MG63 (cell line): ENCODE measurements at regions not wholly inside any gene's neighbourhood (a gene's known extent, or its start where the extent isn't known, plus 50 kb on each side); places are given as distances from the start of the nearest gene placed in this dataset.
"Not testable (repeated sequence)": the region's sequence is repeated elsewhere in the genome, so short reads cannot be mapped to it uniquely, and the experiment has no call there.

Experiments used
- DNase-seq: peaks from one replicate; pipeline ENCODE4 v3.0.0-alpha.2; 2020
- H3K27me3 ChIP-seq: fragments of 250-450 bp; sonication (Bioruptor Pico); 2 replicates; pipeline ENCODE4 v1.5.1; 2020; ENCODE audit warnings: mild to moderate bottlenecking, moderate library complexity
- H3K36me3 ChIP-seq: fragments of 250-450 bp; sonication (Bioruptor Pico); 2 replicates; pipeline ENCODE4 v1.5.1; 2020; ENCODE audit warnings: mild to moderate bottlenecking, moderate library complexity
- H3K4me3 ChIP-seq: fragments of 250-450 bp; sonication (Bioruptor Pico); 2 replicates; pipeline ENCODE4 v1.5.1; 2020; ENCODE audit warnings: mild to moderate bottlenecking, moderate library complexity
- H3K9me3 ChIP-seq: fragments of 250-450 bp; sonication (Bioruptor Pico); 2 replicates; pipeline ENCODE4 v1.5.1; 2020; ENCODE audit warnings: mild to moderate bottlenecking, moderate library complexity

DNA sequence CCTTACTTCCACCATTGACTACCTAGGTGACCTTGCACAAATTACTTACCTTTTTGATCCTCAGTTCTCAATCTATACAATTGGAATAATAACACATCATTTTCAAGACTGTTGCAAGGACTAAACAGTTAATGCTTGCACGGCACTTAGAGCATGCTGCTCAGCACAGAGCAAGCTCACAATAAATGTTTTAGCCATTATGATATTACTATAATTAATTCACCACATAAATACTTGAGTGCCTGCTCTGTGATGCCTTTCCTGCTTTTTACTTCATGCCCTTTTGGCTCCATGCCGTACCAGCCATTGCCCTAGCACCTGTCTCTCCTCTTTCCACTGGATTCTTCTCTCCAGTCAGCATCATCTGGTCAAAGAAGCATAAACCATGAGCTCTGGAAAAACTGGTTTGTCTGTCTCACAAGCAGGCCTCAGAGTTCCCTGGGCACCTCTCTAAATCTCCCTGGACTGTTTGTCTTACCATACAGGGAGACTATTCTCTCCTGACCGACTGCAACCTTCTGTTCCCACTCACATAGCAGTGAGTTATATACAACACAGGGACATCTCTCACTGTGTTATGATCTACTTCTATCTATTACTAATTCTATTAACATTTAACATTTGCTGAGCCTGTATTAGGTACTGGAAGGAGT, 260.4 kb upstream of the ADRA1B start:
- H3K9me3 ChIP-seq, result no peaks in the 10 kb centered on the region
- H3K36me3 ChIP-seq, result no peaks in the 10 kb centered on the region
- no peak overlapping the region for H3K4me3 ChIP-seq
- no peak for DNase-seq
- H3K27me3 ChIP-seq, result no peaks in the 10 kb centered on the region; the same call in 1 of the 2 replicates

DNA sequence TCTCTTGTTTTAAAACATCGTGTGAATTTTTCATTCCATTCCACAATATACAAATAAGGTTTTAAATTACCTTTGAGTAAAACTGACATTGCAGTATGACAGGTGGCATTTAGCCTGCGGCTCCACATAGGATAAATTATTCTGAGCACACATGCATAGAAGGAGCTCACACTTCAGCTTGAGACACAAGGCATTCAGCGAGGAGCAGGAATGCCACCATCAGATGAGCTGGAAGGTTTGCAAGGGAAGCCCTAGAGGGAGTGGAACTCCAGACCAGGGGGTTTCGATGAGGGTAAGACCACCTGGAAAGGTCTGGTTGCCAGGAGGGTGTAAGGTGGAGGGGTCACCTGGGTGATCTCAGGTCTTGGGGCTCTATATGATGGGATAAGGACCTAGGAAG, 259.0 kb upstream of the ADRA1B start:
- H3K27me3 ChIP-seq, result no peaks in the 10 kb centered on the region; the same call in 1 of the 2 replicates
- H3K36me3 ChIP-seq, result no peaks in the 10 kb centered on the region
- no peak for DNase-seq
- H3K4me3 ChIP-seq, result no peak overlapping the region
- H3K9me3 ChIP-seq, result no peaks in the 10 kb centered on the region

DNA sequence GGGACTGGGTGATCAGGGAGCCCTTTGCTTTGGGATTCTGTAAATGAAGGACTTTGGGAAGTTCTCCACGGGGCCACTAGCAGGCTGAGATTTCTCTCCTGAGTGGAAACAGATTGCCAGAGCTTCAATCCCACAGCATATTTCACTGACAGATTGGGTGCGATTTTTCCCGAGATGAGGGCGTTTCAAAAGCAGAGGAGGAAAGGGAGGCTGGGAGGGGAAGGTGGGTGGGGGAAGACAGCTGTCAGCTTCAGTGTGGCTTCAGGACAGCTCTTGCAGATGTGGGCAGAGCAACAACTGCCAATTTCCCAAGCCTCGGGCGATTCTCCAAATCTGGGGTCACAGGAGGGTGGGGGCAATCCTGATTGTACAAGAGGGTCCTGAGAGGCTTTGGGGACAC, 258.5 kb upstream of the ADRA1B start:
- H3K27me3 ChIP-seq, result no peaks in the 10 kb centered on the region; the same call in 1 of the 2 replicates
- no peaks in the 10 kb centered on the region for H3K9me3 ChIP-seq
- H3K36me3 ChIP-seq, result no peaks in the 10 kb centered on the region

GRCh38 chr5:159658266-159658925, 257.9 kb upstream of the ADRA1B start:
- Histone ChIP-seq H3K9me3 (no peaks in the 10 kb centered on the region), H3K36me3 (no peaks in the 10 kb centered on the region), H3K27me3 (no peaks in the 10 kb centered on the region; the same call in 1 of the 2 replicates), H3K4me3 (no peak overlapping the region)
- DNase-seq, result no peak

More for the DNA sequence above, 258.5 kb upstream of the ADRA1B start:
- H3K4me3 ChIP-seq, result no peak overlapping the region
- no peak for DNase-seq

DNA sequence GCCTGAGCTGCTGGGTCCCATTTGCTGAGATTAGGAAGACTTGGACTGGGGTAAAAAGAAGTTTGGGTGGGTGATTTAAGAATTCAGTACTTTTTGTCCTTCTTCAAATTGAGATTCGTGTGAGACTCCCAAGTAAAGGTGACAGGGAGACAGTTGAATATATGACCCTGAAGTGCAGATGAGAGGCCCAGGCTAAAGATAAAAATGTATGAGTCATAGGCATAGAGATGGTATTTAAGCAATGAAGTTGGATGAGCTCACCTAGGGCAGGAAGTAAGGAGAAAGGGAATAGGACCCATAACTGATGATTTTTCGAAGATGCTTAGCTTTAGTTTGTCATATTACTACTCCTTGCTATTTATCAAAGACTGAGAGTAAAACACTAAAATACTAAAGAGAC, 255.9 kb upstream of the ADRA1B start:
- no peaks in the 10 kb centered on the region for H3K36me3 ChIP-seq
- H3K4me3 ChIP-seq, result no peak overlapping the region
- DNase-seq, result no peak
- no peaks in the 10 kb centered on the region for H3K9me3 ChIP-seq
- H3K27me3 ChIP-seq, result no peaks in the 10 kb centered on the region

GRCh38 chr5:159663986-159664385, 252.3 kb upstream of the ADRA1B start:
- no peaks in the 10 kb centered on the region for H3K36me3 ChIP-seq
- DNase-seq, result no peak
- no peaks in the 10 kb centered on the region for H3K27me3 ChIP-seq
- H3K4me3 ChIP-seq, result no peak overlapping the region
- H3K9me3 ChIP-seq, result no peaks in the 10 kb centered on the region

DNA sequence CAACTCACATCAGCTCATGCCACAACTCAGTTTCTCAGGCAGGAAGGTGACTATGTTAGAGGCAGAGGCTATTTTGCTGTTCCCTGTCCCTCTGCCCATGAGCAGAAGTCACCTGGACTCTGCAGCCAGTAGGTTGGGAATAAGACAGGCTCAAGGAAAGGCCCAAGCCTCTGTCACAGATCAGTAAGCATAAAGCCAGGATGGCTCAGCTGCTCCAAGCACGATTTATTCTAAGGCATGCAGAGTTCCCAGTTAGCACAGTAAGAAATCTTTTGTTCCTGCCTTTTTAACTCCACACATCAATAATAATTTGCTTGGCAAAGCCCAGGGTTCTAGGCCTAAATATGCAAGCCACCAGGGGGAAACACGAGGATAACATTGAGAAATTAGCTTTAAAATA, 249.0 kb upstream of the ADRA1B start:
- Histone ChIP-seq H3K27me3 (no peaks in the 10 kb centered on the region), H3K36me3 (no peaks in the 10 kb centered on the region), H3K9me3 (no peaks in the 10 kb centered on the region), H3K4me3 (no peak overlapping the region)
- no peak for DNase-seq

- no peaks in the 10 kb centered on the region for H3K27me3 ChIP-seq
- H3K4me3 ChIP-seq, result no peak overlapping the region
- no peak for DNase-seq
- no peaks in the 10 kb centered on the region for H3K9me3 ChIP-seq
- no peaks in the 10 kb centered on the region for H3K36me3 ChIP-seq
These were observed 247.7 kb upstream of the ADRA1B start for GRCh38 chr5:159668556-159668955.

- no peaks in the 10 kb centered on the region for H3K36me3 ChIP-seq
- 0 out of 2 replicates have a peak, but pooled peaks cover 2% of the 10 kb centered on the region for H3K9me3 ChIP-seq
- DNase-seq, result no peak
- H3K4me3 ChIP-seq, result no peak overlapping the region
- H3K27me3 ChIP-seq, result no peaks in the 10 kb centered on the region
These were observed 246.7 kb upstream of the ADRA1B start for GRCh38 chr5:159669559-159669958.

DNA sequence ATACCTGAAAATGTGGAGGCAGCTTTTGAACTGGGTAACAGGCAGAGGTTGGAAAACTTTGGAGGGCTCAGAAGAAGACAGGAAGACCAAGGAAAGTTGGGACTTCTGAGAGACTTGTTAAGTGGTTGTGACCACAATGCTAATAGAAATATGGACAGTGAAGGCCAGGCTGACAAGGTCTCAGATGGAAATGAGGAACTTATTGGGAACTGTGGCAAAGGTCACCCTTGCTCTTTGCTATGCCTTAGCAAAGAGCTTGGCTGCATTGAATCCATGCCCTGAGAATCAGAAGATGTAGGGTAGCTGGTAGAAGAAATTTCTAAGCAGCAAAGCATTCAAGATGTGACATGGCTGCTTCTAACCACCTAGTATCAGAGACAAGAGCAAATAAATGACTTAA, 244.4 kb upstream of the ADRA1B start:
- Histone ChIP-seq H3K9me3 (0 out of 2 replicates have a peak, but pooled peaks cover 2% of the 10 kb centered on the region), H3K4me3 (no peak overlapping the region), H3K36me3 (no peaks in the 10 kb centered on the region), H3K27me3 (no peaks in the 10 kb centered on the region)
- DNase-seq, result no peak

GRCh38 chr5:159673538-159673937, 242.7 kb upstream of the ADRA1B start:
- no peak overlapping the region for H3K4me3 ChIP-seq
- DNase-seq, result no peak
- no peaks in the 10 kb centered on the region for H3K27me3 ChIP-seq
- no peaks in the 10 kb centered on the region for H3K36me3 ChIP-seq
- 0 out of 2 replicates have a peak, but pooled peaks cover 2% of the 10 kb centered on the region for H3K9me3 ChIP-seq

GRCh38 chr5:159678657-159679392, 237.5 kb upstream of the ADRA1B start:
- no peaks in the 10 kb centered on the region for H3K36me3 ChIP-seq
- peaks cover 20% of the 10 kb centered on the region for H3K9me3 ChIP-seq
- no peaks in the 10 kb centered on the region for H3K27me3 ChIP-seq
- no peak for DNase-seq
- H3K4me3 ChIP-seq, result no peak overlapping the region

- H3K27me3 ChIP-seq, result no peaks in the 10 kb centered on the region
- peaks cover 19% of the 10 kb centered on the region for H3K9me3 ChIP-seq
- no peak overlapping the region for H3K4me3 ChIP-seq
- no peak for DNase-seq
- no peaks in the 10 kb centered on the region for H3K36me3 ChIP-seq
These were observed 236.2 kb upstream of the ADRA1B start for GRCh38 chr5:159680095-159680494.

DNA sequence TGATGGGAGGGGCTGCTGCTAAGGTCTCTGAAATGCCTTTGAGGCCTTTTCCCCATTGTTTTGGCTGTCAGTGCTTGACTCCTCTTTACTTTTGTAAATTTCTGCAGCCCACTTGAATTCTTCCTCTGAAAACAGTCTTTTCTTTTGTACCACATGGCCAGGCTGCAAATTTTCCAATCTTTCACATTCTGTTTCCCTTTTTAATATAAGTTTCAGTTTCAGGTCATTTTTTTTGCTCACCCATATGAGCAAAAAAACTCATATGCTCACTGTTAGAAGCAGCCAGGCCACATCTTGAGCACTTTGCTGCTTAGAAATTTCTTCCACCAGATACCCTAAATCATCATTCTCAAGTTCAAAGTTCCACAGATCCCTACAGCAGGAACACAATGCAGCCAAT, 234.6 kb upstream of the ADRA1B start:
- DNase-seq, result no peak
- no peak overlapping the region for H3K4me3 ChIP-seq

DNA sequence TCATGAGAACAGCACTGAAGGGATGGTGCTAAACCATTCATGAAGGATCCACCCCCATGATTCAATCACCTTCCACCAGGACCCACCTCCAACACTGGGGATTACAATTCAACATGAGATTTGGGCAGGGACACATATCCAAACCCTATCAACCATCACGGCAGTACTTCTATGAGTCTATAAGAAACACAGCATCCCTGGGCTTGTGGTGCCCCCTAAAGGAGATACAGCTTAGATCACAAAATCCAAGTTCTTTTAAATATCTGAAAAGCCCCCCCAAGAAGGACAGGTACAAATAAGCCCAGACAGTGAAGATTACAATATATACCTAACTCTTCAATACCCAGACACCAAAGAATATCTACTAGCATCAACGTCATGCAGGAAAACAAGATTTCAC, 233.7 kb upstream of the ADRA1B start:
- Histone ChIP-seq H3K4me3 (no peak overlapping the region), H3K36me3 (no peaks in the 10 kb centered on the region), H3K27me3 (no peaks in the 10 kb centered on the region), H3K9me3 (peaks cover 19% of the 10 kb centered on the region)
- DNase-seq, result no peak

More for the DNA sequence above, 234.6 kb upstream of the ADRA1B start:
- Histone ChIP-seq H3K27me3 (no peaks in the 10 kb centered on the region), H3K9me3 (peaks cover 19% of the 10 kb centered on the region), H3K36me3 (no peaks in the 10 kb centered on the region)

- H3K36me3 ChIP-seq, H3K9me3 ChIP-seq, DNase-seq, H3K4me3 ChIP-seq, H3K27me3 ChIP-seq: not testable (repeated sequence)
These were observed 228.4 kb upstream of the ADRA1B start for GRCh38 chr5:159687892-159688291.

DNA sequence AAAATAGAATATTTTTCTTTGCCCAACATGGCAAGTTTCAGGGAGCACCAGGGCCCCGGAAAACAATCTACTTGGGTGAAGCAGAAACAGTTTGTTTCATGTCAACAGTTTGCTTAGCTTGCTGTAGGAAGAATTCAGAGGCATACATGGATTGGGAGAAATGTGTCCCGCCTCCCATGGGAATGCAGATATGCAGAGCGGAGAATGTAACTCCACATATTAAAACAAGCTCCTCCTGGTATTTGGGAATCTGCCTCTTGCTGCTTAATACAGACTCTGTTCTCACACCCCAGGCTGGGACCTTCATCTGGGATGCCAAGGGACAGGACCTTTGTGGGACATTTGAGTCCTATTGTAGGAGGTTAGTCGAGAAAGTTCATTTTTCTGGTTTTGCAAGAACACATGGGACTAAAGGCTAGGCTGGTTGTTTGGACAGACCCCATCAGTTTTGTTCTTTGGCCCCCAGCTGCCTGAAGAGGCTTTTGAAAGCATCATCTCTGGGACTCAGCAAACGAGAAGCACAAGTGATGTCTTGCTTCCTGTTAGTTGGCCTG, 220.5 kb upstream of the ADRA1B start:
- Histone ChIP-seq H3K4me3 (no peak overlapping the region), H3K9me3 (peaks cover 6% of the 10 kb centered on the region; the same call in 1 of the 2 replicates), H3K27me3 (no peaks in the 10 kb centered on the region), H3K36me3 (no peaks in the 10 kb centered on the region)
- no peak for DNase-seq
